Hippocampal formation (tissue), 2 donors: ENCODE measurements at regions not wholly inside any gene's neighbourhood (a gene's known extent, or its start where the extent isn't known, plus 50 kb on each side); places are given as distances from the start of the nearest gene placed in this dataset.

Experiments used
- DNase-seq, 2 donors: peaks; one replicate each; lab custom pipeline; 2025; lab: John Stamatoyannopoulos, UW

DNA sequence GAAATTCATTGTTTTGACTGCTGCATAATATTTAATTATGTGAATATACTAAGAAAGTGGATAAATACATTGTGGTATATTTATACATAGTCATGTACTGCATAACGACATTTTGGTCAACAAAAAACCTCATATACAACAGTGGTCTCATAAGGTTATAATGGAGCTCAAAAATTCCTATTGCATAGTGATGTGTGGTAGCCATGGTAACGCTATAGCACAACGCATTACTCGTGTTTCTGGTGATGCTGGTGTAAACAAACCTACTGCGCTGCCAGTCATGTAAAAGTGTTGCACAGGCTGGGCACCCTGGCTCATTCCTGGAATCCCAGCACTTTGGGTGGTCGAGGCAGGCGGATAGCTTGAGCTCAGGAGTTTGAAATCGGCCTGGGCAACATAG lies 52.6 kb upstream of the NHLH2 start:
- no peak for DNase-seq

DNA sequence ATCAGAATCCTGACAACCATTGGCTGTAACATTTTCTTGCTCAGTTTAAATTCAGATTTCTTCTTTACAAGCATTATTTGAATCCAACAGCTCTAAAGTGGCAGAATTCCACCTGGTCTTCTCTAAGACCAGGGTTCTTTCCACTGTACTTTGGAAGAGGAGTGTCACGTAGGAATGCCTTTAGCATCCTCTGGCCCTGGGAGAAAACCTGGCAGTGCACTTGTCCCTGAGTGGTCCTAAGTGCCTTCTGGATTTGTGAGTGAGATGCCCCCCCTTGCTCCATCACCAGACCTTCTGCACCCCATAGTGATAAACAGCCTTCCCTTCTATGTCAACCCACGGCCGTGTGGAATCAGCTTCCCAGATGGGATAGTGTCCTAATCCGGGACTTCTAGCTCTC lies 57.1 kb upstream of the NHLH2 start:
- no peak for DNase-seq

DNA sequence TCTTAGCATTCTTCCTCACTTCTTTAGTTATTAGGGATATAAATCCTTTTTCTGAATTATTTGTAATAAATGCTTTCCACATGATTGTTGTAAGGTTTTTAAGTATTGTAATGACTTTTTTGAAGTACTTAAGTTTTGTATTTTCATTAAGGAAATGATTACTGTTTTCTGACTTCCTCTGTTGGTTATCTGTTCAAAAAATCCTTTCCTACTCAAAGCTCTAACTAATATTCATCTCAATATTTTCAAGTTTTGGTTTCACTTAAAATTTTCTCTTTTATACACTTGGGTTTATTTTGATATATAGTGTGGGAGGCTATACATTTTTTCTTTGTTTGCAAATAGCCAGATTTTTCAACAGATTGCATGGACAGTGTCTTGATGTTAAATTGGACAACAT lies 59.9 kb upstream of the NHLH2 start:
- DNase-seq: no peak

DNA sequence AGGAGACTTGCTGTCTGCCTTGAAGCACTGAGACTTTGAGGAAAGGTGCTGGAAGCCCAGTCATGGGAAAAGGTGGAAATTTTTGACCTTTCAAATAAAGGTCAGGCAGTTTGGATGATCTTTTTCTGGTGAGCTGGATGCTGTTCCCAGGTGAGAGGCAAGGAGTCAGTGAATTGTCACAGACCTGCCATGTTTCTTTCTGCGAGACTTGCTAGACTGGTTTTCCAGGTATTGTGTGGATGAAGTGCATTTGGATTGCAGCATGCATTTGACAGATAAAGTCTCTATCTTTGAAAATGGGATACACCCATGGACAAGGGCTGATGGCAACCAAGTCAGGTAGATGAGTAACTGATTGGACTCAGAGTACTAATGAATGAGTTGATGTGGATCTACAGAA lies 65.7 kb upstream of the NHLH2 start:
- no peak for DNase-seq

- DNase-seq: no peak
Observed at GRCh38 chr1:115907092-115907491, 66.2 kb upstream of the NHLH2 start.

GRCh38 chr1:115908565-115909274 lies 67.6 kb upstream of the SLC22A15 start:
- peak; percentile 28 to 40 for DNase-seq

- DNase-seq: no peak
Observed at GRCh38 chr1:115910231-115910630, 66.1 kb upstream of the SLC22A15 start.

- no peak for DNase-seq
Observed at GRCh38 chr1:115911294-115911693, 65.0 kb upstream of the SLC22A15 start.

DNA sequence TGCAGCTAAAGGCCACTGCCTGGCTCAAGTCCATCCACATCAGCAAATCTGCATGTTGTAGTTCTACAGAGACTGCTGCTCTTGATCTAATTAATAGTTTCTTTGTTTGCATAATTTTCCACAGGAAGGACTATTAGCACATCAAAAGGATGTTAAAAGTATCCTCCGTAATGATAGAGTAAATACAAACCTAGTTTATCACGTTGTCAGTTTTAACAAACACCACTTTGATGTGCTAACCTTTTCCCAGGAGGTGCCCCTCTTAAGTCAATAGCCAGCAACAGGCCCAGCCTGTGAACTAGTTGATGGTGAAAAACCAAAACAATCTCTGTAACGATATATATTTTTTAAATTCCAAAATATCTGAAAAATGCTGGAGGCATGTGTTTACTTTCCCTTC lies 64.2 kb upstream of the SLC22A15 start:
- no peak for DNase-seq

- DNase-seq: no peak
Observed at GRCh38 chr1:115922801-115923200, 53.5 kb upstream of the SLC22A15 start.

DNA sequence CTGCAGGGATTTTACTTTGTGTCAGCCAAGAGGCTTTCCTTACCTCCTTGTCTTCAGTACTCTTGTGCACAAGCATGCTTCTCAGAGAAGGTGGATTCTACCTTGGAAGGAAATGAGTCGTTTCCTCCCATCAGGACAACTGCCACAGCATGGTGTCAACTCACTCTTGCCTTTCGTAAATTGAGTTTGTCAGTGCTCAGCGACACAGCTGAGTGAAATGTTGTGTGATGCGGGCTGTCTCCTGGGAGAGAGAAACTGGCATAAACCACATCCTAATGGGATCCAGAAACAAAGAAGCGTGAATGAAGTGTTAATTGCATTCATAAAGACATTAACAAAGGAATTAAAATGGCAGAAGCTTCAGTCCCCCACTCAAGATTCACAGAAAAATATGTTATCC lies 51.5 kb upstream of the SLC22A15 start:
- no peak for DNase-seq

- DNase-seq: no peak
Observed at GRCh38 chr1:115925467-115925866, 50.8 kb upstream of the SLC22A15 start.
